OCI-LY1 (cell line): ENCODE measurements at regions not wholly inside any gene's neighbourhood (a gene's known extent, or its start where the extent isn't known, plus 50 kb on each side); places are given as distances from the start of the nearest gene placed in this dataset.

Experiments
- H2AFZ ChIP-seq: fragments of 200-600 bp; sonication (generic), shearing (Covaris generic); 2 replicates; pipeline ENCODE4 v1.6.0; 2014; ENCODE audit warnings: antibody characterized with exemption, mild to moderate bottlenecking, low read length
- H3F3A ChIP-seq: fragments of 200-600 bp; sonication (generic), shearing (Covaris generic); 2 replicates; pipeline ENCODE4 v1.6.0; 2014; ENCODE audit warnings: mild to moderate bottlenecking, antibody characterized with exemption, low read length, moderate library complexity; ENCODE audit not compliant: insufficient read depth
- H3K27ac ChIP-seq: fragments of 200-600 bp; sonication (generic); 2 replicates; pipeline ENCODE4 v1.5.1; 2014; ENCODE audit warnings: low read length, mixed run types, mild to moderate bottlenecking, low read depth; ENCODE audit not compliant: poor library complexity, severe bottlenecking
- H3K27me3 ChIP-seq: fragments of 200-600 bp; sonication (generic); 2 replicates; pipeline ENCODE4 v1.6.0; 2014; ENCODE audit warnings: antibody characterized with exemption, mild to moderate bottlenecking, low read length, moderate library complexity; ENCODE audit not compliant: insufficient read depth
- H3K36me3 ChIP-seq: fragments of 200-600 bp; sonication (generic); 2 replicates; pipeline ENCODE4 v1.6.1; 2014; ENCODE audit warnings: mild to moderate bottlenecking, antibody characterized with exemption, low read length, moderate library complexity, mixed read lengths; ENCODE audit not compliant: insufficient read depth
- H3K4me1 ChIP-seq: fragments of 200-600 bp; sonication (generic); 2 replicates; pipeline ENCODE4 v1.5.1; 2014; ENCODE audit warnings: mild to moderate bottlenecking, low read length, moderate library complexity; ENCODE audit not compliant: insufficient read depth, severe bottlenecking
- H3K4me2 ChIP-seq: fragments of 200-600 bp; sonication (generic), shearing (Covaris generic); 2 replicates; pipeline ENCODE4 v1.6.1; 2014; ENCODE audit warnings: low read length
- H3K4me3 ChIP-seq: fragments of 200-600 bp; sonication (generic); 2 replicates; pipeline ENCODE4 v1.5.1; 2014; ENCODE audit warnings: low read length, low read depth, mild to moderate bottlenecking, mixed read lengths; ENCODE audit not compliant: poor library complexity, severe bottlenecking
- H3K79me2 ChIP-seq: fragments of 200-600 bp; shearing (Covaris generic); 2 replicates; pipeline ENCODE4 v1.6.1; 2016; ENCODE audit warnings: mixed run types, low read length, mixed read lengths; ENCODE audit not compliant: insufficient read depth
- H3K9ac ChIP-seq: fragments of 200-600 bp; sonication (generic), shearing (Covaris generic); 2 replicates; pipeline ENCODE4 v1.6.1; 2014; ENCODE audit warnings: mild to moderate bottlenecking, low read length, mixed read lengths
- H3K9me2 ChIP-seq: fragments of 200-600 bp; sonication (generic), shearing (Covaris generic); 2 replicates; pipeline ENCODE4 v1.6.1; 2014; ENCODE audit warnings: low read depth, mild to moderate bottlenecking, low read length, mixed read lengths
- H3K9me3 ChIP-seq: fragments of 200-600 bp; shearing (Covaris generic); 2 replicates; pipeline ENCODE4 v1.6.1; 2014; ENCODE audit warnings: low read length, mixed read lengths
- H4K20me1 ChIP-seq: fragments of 200-600 bp; sonication (generic), shearing (Covaris generic); 2 replicates; pipeline ENCODE4 v1.6.0; 2016; ENCODE audit warnings: mild to moderate bottlenecking, low read length; ENCODE audit not compliant: insufficient read depth
- EZH2 ChIP-seq: fragments of 200-600 bp; sonication (generic), shearing (Covaris generic); IDR thresholded peaks from 2 replicates; pipeline ENCODE4 v1.8.0; 2017; ENCODE audit warnings: borderline replicate concordance, mixed run types, mild to moderate bottlenecking, antibody characterized with exemption, low read length, moderate library complexity, mixed read lengths
- TF ChIP-seq, protein P1 (sequence below): fragments of 200-600 bp; sonication (generic), shearing (Covaris generic); IDR thresholded peaks from 2 replicates; pipeline ENCODE4 v1.5.1; 2017; ENCODE audit warnings: mild to moderate bottlenecking, antibody characterized with exemption, low read length, moderate library complexity, mixed read lengths

DNA sequence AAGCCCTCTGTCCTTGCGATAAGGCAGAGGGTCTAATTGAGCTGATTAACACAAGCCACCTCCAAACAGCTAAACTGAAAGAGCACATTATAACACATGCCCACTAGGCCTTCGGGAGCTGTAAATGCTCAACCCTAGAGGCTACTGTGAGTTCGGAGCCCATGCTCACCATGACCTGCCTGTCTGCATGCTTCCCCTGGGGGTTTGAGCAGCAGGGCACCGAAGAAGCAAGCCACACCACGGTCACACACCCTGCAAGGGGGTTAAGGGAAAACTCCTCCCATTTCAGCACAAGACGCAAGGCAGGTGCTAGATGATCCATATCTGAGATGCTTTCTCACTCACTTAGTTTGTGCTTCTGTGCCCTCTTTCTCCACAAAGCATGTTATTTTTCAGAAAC is 435.9 kb upstream of the CADM2 start:
- Histone ChIP-seq H3F3A (no peaks in the 10 kb centered on the region), H3K4me1 (no peaks in the 10 kb centered on the region), H3K9me2 (no peaks in the 10 kb centered on the region), H3K27me3 (no peaks in the 10 kb centered on the region), H3K4me2 (no peak overlapping the region), H3K79me2 (no peaks in the 10 kb centered on the region), H3K36me3 (no peaks in the 10 kb centered on the region), H3K9ac (no peak overlapping the region), H3K9me3 (no peaks in the 10 kb centered on the region), H4K20me1 (no peaks in the 10 kb centered on the region), H3K4me3 (no peak overlapping the region), H2AFZ (no peak overlapping the region), H3K27ac (no peak overlapping the region)
- no peak for TF ChIP-seq EZH2
- TF ChIP-seq, protein P1, sequence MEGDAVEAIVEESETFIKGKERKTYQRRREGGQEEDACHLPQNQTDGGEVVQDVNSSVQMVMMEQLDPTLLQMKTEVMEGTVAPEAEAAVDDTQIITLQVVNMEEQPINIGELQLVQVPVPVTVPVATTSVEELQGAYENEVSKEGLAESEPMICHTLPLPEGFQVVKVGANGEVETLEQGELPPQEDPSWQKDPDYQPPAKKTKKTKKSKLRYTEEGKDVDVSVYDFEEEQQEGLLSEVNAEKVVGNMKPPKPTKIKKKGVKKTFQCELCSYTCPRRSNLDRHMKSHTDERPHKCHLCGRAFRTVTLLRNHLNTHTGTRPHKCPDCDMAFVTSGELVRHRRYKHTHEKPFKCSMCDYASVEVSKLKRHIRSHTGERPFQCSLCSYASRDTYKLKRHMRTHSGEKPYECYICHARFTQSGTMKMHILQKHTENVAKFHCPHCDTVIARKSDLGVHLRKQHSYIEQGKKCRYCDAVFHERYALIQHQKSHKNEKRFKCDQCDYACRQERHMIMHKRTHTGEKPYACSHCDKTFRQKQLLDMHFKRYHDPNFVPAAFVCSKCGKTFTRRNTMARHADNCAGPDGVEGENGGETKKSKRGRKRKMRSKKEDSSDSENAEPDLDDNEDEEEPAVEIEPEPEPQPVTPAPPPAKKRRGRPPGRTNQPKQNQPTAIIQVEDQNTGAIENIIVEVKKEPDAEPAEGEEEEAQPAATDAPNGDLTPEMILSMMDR: no peak

DNA sequence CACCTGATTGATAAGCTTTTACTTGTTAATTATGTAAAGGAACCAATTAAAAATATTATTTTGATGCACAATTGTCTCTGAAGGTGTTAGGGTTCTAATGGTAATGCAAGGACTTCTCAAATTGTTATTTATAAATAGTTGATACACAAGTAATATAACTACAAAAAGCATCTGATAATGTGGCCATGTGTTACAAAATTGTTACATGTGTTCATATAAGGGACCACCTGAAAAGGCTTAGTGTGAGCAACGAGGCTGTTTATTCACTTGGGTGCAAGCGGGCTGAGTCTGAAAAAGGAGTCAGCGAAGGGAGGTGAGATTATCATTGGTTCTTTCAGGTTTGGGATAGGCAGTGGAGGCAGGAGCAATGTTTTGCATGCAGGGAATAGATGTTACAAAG is 421.9 kb upstream of the CADM2 start:
- no peaks in the 10 kb centered on the region for H3K27me3 ChIP-seq
- H3K4me1 ChIP-seq: no peaks in the 10 kb centered on the region
- no peak overlapping the region for H3K27ac ChIP-seq
- H3F3A ChIP-seq: no peaks in the 10 kb centered on the region
- H3K79me2 ChIP-seq: no peaks in the 10 kb centered on the region
- H3K9ac ChIP-seq: no peak overlapping the region
- H3K9me3 ChIP-seq: no peaks in the 10 kb centered on the region
- TF ChIP-seq, protein P1: no peak
- TF ChIP-seq EZH2: no peak
- H3K9me2 ChIP-seq: no peaks in the 10 kb centered on the region
- no peak overlapping the region for H3K4me2 ChIP-seq
- H4K20me1 ChIP-seq: no peaks in the 10 kb centered on the region
- no peaks in the 10 kb centered on the region for H3K36me3 ChIP-seq
- H3K4me3 ChIP-seq: no peak overlapping the region
- no peak overlapping the region for H2AFZ ChIP-seq

DNA sequence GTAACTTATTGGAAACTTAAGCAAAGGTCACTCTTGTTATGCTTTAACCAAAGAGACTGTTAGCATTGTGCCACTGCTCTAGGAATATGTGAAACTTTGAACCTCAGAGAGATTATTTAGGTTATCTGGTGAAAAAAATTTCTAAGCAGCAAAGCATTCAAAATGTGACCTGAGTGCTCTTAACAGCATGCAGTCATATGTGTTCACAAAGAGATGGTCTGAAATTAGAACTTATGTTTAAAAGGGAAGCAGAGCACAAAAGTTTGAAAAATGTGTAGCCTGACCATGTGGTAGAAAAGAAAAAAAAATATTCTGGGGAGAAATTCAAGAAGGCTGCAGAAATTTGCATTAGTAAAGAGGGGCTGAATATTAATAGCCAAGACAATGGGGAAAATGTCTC is 420.2 kb upstream of the CADM2 start:
- Histone ChIP-seq H3K9me3 (no peaks in the 10 kb centered on the region), H3K79me2 (no peaks in the 10 kb centered on the region), H3K4me2 (no peak overlapping the region), H3K9ac (no peak overlapping the region), H4K20me1 (no peaks in the 10 kb centered on the region), H3K9me2 (no peaks in the 10 kb centered on the region), H3K36me3 (no peaks in the 10 kb centered on the region), H3K4me1 (no peaks in the 10 kb centered on the region), H3K27me3 (no peaks in the 10 kb centered on the region), H3K27ac (no peak overlapping the region), H3F3A (no peaks in the 10 kb centered on the region), H2AFZ (no peak overlapping the region), H3K4me3 (no peak overlapping the region)
- TF ChIP-seq EZH2: no peak
- TF ChIP-seq, protein P1: no peak
